ENCODE measurements at regions not wholly inside any gene's neighbourhood (a gene's known extent, or its start where the extent isn't known, plus 50 kb on each side); places are given as distances from the start of the nearest gene placed in this dataset.

DNA sequence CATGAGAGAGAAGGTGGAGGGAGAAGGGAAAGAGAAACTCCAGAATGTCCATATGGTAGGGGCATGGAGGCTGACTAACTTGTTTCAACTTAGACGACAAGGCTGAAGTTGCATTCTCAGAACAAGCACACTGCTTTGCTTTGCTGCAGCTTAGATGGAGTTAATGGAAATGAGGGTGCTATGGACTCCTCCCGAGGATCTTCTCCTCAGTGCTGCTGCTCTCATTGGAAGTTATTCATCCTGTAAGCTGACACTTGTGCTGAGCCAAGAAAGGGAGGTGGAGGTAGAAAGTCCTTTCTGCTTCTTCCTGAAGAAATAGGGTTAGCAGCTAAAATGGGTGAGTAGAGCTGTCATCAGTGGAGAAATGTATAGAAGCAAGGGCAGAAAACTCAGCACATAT lies 215.3 kb downstream of the SEC16B start:
- no TSS peak for BruUV-seq (replicated peaks)
- TF ChIP-seq SIN3A (IDR thresholded peaks at IDR 0.05; ENCODE audit: borderline replicate concordance, insufficient read depth, low read depth, low read length), result no peak
- H3K9me3 ChIP-seq (ENCODE audit: control insufficient read depth, insufficient read depth, low read depth, low read length), result no peaks in the 10 kb centered on the region
- H3K36me3 ChIP-seq (ENCODE audit: control insufficient read depth, insufficient read depth, low read length), result no peaks in the 10 kb centered on the region
- ChIA-PET CTCF (no interaction called here), POLR2A (no interaction called here)
- no peak for DNase-seq (ENCODE audit: low read depth, low spot score)
- intact Hi-C loops (cut with micrococcal nuclease; ENCODE audit: unreplicated experiment) (no loop called here), in situ Hi-C loops (cut with HindIII; ENCODE audit: low pct_unique_long_range_greater_than_20kb, low sequenced_read_pairs) (no loop called here)
- no peak overlapping the region for H3K4me3 ChIP-seq (ENCODE audit: low read depth in 2 of 2, low read length in 2 of 2)
- no peak overlapping the region for H3K27ac ChIP-seq (ENCODE audit: low read length)
- no peaks in the 10 kb centered on the region for H3K27me3 ChIP-seq (ENCODE audit: control insufficient read depth, insufficient read depth, low read length)
- ATAC-seq, result no peak
- no peaks in the 10 kb centered on the region for H3K4me1 ChIP-seq (ENCODE audit: control insufficient read depth, insufficient read depth, low read length)

GRCh38 chr1:177753655-177754054 lies 216.2 kb downstream of the SEC16B start:
- H3K27ac ChIP-seq (ENCODE audit: low read length), result no peak overlapping the region
- H3K4me1 ChIP-seq (ENCODE audit: control insufficient read depth, insufficient read depth, low read length), result no peaks in the 10 kb centered on the region
- in situ Hi-C loops (cut with HindIII; ENCODE audit: low pct_unique_long_range_greater_than_20kb, low sequenced_read_pairs), result no loop called here
- POLR2A ChIA-PET, result no interaction called here
- ATAC-seq, result no peak
- H3K36me3 ChIP-seq (ENCODE audit: control insufficient read depth, insufficient read depth, low read length), result no peaks in the 10 kb centered on the region
- CTCF ChIA-PET, result no interaction called here
- H3K9me3 ChIP-seq (ENCODE audit: control insufficient read depth, insufficient read depth, low read depth, low read length), result no peaks in the 10 kb centered on the region
- intact Hi-C loops (cut with micrococcal nuclease; ENCODE audit: unreplicated experiment), result no loop called here
- no peak for TF ChIP-seq SIN3A (IDR thresholded peaks at IDR 0.05; ENCODE audit: borderline replicate concordance, insufficient read depth, low read depth, low read length)
- TF ChIP-seq, protein P1, sequence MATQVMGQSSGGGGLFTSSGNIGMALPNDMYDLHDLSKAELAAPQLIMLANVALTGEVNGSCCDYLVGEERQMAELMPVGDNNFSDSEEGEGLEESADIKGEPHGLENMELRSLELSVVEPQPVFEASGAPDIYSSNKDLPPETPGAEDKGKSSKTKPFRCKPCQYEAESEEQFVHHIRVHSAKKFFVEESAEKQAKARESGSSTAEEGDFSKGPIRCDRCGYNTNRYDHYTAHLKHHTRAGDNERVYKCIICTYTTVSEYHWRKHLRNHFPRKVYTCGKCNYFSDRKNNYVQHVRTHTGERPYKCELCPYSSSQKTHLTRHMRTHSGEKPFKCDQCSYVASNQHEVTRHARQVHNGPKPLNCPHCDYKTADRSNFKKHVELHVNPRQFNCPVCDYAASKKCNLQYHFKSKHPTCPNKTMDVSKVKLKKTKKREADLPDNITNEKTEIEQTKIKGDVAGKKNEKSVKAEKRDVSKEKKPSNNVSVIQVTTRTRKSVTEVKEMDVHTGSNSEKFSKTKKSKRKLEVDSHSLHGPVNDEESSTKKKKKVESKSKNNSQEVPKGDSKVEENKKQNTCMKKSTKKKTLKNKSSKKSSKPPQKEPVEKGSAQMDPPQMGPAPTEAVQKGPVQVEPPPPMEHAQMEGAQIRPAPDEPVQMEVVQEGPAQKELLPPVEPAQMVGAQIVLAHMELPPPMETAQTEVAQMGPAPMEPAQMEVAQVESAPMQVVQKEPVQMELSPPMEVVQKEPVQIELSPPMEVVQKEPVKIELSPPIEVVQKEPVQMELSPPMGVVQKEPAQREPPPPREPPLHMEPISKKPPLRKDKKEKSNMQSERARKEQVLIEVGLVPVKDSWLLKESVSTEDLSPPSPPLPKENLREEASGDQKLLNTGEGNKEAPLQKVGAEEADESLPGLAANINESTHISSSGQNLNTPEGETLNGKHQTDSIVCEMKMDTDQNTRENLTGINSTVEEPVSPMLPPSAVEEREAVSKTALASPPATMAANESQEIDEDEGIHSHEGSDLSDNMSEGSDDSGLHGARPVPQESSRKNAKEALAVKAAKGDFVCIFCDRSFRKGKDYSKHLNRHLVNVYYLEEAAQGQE (IDR thresholded peaks at IDR 0.05; ENCODE audit: insufficient read depth in 1 of 2, low read depth in 2 of 2, low read length in 1 of 2), result no peak
- BruUV-seq (replicated peaks), result no TSS peak
- no peak for DNase-seq (ENCODE audit: low read depth, low spot score)
- no peak overlapping the region for H3K4me3 ChIP-seq (ENCODE audit: low read depth in 2 of 2, low read length in 2 of 2)
- H3K27me3 ChIP-seq (ENCODE audit: control insufficient read depth, insufficient read depth, low read length), result no peaks in the 10 kb centered on the region

DNA sequence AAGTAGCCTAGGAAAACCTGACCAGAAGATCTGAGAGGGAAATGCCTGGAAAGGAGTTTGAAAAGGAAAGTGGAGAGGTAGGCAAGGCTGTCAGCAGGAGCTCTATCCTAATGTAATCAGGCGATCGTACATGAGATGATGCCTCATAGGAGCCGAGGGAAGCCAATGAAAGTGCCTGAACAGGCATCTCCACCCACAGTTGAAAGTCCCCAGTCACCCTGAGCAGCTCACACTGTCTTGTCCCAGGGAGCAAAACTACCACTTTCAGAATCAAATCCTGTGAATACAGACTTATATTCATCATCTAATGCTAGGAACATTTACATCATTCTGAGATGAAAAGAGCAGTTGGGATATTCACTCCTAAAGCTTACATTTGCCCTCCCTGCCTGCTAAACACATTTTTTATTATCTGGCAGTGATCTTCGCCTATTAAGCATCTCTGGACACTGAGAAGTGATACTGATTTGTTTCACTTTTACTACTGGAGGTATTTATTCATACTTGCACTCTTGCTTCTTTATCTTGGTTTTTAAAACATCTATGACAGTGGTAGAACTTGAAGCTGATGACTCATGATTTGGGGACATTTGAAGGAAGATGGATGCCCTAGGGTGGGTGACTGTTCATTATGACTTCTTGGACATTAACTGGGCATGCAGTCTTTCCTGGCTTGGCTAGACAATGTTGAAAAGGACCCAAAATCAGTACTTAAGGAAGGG lies 221.6 kb downstream of the SEC16B start:
- TF ChIP-seq SIN3A (IDR thresholded peaks at IDR 0.05; ENCODE audit: borderline replicate concordance, insufficient read depth, low read depth, low read length), result no peak
- TF ChIP-seq CTCF (IDR thresholded peaks at IDR 0.05), result no peak
- TF ChIP-seq, protein P1 (IDR thresholded peaks at IDR 0.05; ENCODE audit: insufficient read depth in 1 of 2, low read depth in 2 of 2, low read length in 1 of 2), result no peak
- no peak for TF ChIP-seq TCF7L2 (IDR thresholded peaks at IDR 0.05; ENCODE audit: low read depth, low read length)
- no peak for TF ChIP-seq POLR2AphosphoS5 (IDR thresholded peaks at IDR 0.05; ENCODE audit: low read depth, low read length)
- Histone ChIP-seq H3K36me3 (ENCODE audit: control insufficient read depth, insufficient read depth, low read length) (no peaks in the 10 kb centered on the region), H3K9me3 (ENCODE audit: control insufficient read depth, insufficient read depth, low read depth, low read length) (no peaks in the 10 kb centered on the region), H3K4me3 (ENCODE audit: low read depth in 2 of 2, low read length in 2 of 2) (no peak overlapping the region), H3K27me3 (ENCODE audit: control insufficient read depth, insufficient read depth, low read length) (no peaks in the 10 kb centered on the region), H3K4me1 (ENCODE audit: control insufficient read depth, insufficient read depth, low read length) (no peaks in the 10 kb centered on the region), H3K27ac (ENCODE audit: low read length) (no peak overlapping the region)
- ATAC-seq (no peak), DNase-seq (ENCODE audit: low read depth, low spot score) (no peak)
- ChIA-PET CTCF (no interaction called here), POLR2A (no interaction called here)
- intact Hi-C loops (cut with micrococcal nuclease; ENCODE audit: unreplicated experiment), result no loop called here
- BruUV-seq (replicated peaks), result no TSS peak
- in situ Hi-C loops (cut with HindIII; ENCODE audit: low pct_unique_long_range_greater_than_20kb, low sequenced_read_pairs), result no loop called here

All from Panc1 (cell line).